Sigmoid colon (tissue), 4 donors: ENCODE measurements at regions not wholly inside any gene's neighbourhood (a gene's known extent, or its start where the extent isn't known, plus 50 kb on each side); places are given as distances from the start of the nearest gene placed in this dataset.
A peak's percentile ranks its signal among the peaks of the same experiment; 100 is the strongest.

ENCODE experiments used
- CTCF ChIP-seq, 4 experiments: fragments of 450-650 bp in 3 of 4; fragments of 200-600 bp in 1 of 4; IDR thresholded peaks; one replicate each; pipeline ENCODE4 v1.5.1; 2016 to 2019; ENCODE audit warnings: antibody characterized with exemption in 4 of 4, mild to moderate bottlenecking in 3 of 4, moderate library complexity in 2 of 4
- EP300 ChIP-seq, 4 donors: sonication (generic); formaldehyde crosslinking; IDR thresholded peaks; one replicate each; pipeline ENCODE4 v1.6.1; 2017; ENCODE audit warnings: antibody characterized with exemption in 4 of 4
- POLR2A ChIP-seq, 2 donors: fragments of 450-650 bp; IDR thresholded peaks; one replicate each; pipeline ENCODE4 v1.6.1; 2016; ENCODE audit warnings: antibody characterized with exemption in 2 of 2, mild to moderate bottlenecking in 2 of 2, moderate library complexity in 2 of 2

GRCh38 chr3:126267169-126267975, 87.0 kb upstream of the ALDH1L1 start:
- TF ChIP-seq POLR2A (IDR thresholded peaks at IDR 0.05) (peak; percentile 10 to 49), CTCF (IDR thresholded peaks at IDR 0.05) (peak in 1 of 4 experiments; percentile 24), EP300 (IDR thresholded peaks at IDR 0.05) (peak in 2 of 4 donors; percentile 21 to 59)
